ENCODE measurements at regions not wholly inside any gene's neighbourhood (a gene's known extent, or its start where the extent isn't known, plus 50 kb on each side); places are given as distances from the start of the nearest gene placed in this dataset.

DNA sequence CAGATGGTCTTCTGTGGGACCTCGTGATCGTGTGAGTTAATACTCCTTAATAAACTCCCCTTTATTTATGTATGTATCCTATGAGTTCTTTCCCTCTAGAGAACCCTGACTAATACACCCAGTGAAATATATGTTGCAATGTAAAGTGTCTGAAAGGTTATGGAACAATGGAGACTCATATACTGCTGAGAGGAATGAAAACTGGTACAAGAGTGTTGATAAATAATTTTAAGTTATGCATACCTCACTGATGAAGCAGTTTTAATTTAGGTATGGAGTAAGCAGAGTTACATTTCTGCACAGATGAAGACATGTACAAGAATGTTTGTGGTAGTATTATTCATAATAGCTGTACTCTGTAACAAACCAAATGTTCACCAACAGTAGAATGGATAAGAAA lies 438.3 kb downstream of the TAF11L14 start:
- H3K27ac ChIP-seq: no peak overlapping the region
- TF ChIP-seq POLR2AphosphoS5 (IDR thresholded peaks at IDR 0.05; ENCODE audit: insufficient read depth in 1 of 2, low read depth in 1 of 2) (no peak), POLR2A (IDR thresholded peaks at IDR 0.05) (no peak), CTCF (IDR thresholded peaks at IDR 0.05) (no peak)
- no peaks in the 10 kb centered on the region for H3K27me3 ChIP-seq
- no peaks in the 10 kb centered on the region for H3K9me3 ChIP-seq
- no peak overlapping the region for H3K4me3 ChIP-seq
- H3K36me3 ChIP-seq: no peaks in the 10 kb centered on the region
- DNase-seq (ENCODE audit: extremely low spot score in 2 of 2): no peak
- no peaks in the 10 kb centered on the region for H3K4me1 ChIP-seq
- intact Hi-C loops (cut with DNase I): no loop called here

- H3K4me3 ChIP-seq: no peak overlapping the region
- no peak for DNase-seq (ENCODE audit: extremely low spot score in 2 of 2)
- no peaks in the 10 kb centered on the region for H3K9me3 ChIP-seq
- H3K36me3 ChIP-seq: no peaks in the 10 kb centered on the region
- no peaks in the 10 kb centered on the region for H3K4me1 ChIP-seq
- TF ChIP-seq POLR2A (IDR thresholded peaks at IDR 0.05) (no peak), POLR2AphosphoS5 (IDR thresholded peaks at IDR 0.05; ENCODE audit: insufficient read depth in 1 of 2, low read depth in 1 of 2) (no peak), CTCF (IDR thresholded peaks at IDR 0.05) (no peak)
- intact Hi-C loops (cut with DNase I): no loop called here
- no peak overlapping the region for H3K27ac ChIP-seq
- no peaks in the 10 kb centered on the region for H3K27me3 ChIP-seq
Observed at GRCh38 chr5:18074961-18075360, 440.7 kb downstream of the TAF11L14 start.

DNA sequence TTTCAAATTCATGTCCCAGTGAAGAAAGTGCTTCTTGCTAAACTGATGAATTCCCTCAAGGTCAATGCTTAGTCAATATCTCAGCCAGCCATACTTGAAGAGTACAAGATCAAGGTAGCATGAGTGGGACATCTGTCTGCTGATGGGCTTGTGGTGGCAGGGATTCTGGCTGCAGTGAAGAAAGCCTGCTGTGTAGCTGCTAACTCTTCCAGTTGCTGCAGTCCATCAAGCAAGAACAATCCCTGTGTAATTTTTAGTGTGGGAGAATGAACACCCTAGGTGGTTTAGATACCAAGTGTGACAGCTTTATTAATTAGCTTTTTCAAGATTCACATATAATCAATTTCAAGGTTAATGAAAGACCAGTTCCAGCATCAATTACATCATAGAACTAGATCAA lies 443.9 kb downstream of the TAF11L14 start:
- intact Hi-C loops (cut with DNase I): no loop called here

DNA sequence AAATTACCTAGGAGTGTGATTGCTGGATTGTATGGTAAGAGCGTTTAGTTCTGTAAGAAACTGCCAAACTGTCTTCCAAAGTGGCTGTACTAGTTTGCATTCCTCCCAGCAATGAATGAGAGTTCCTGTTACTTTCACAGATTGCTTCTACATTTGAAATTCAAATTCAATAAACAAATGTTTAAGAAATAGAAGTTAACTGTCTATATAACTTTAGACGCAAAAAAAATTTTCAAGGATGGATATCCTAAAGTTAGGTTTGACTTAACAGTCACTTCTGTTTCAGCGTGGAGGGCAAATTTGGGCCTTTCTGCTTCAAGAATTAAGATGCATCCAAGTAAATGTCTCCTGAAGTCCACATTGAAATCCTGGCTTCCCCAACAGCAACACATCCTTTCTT lies 445.6 kb downstream of the TAF11L14 start:
- no peaks in the 10 kb centered on the region for H3K4me1 ChIP-seq
- H3K27ac ChIP-seq: no peak overlapping the region
- H3K36me3 ChIP-seq: no peaks in the 10 kb centered on the region
- no peak for TF ChIP-seq CTCF (IDR thresholded peaks at IDR 0.05)
- no peak for TF ChIP-seq POLR2A (IDR thresholded peaks at IDR 0.05)
- no peak for TF ChIP-seq POLR2AphosphoS5 (IDR thresholded peaks at IDR 0.05; ENCODE audit: insufficient read depth in 1 of 2, low read depth in 1 of 2)
- no peaks in the 10 kb centered on the region for H3K27me3 ChIP-seq
- intact Hi-C loops (cut with DNase I): no loop called here
- H3K4me3 ChIP-seq: no peak overlapping the region
- no peaks in the 10 kb centered on the region for H3K9me3 ChIP-seq
- DNase-seq (ENCODE audit: extremely low spot score in 2 of 2): no peak

More for the DNA sequence above, 443.9 kb downstream of the TAF11L14 start:
- TF ChIP-seq POLR2A (IDR thresholded peaks at IDR 0.05) (no peak), CTCF (IDR thresholded peaks at IDR 0.05) (no peak), POLR2AphosphoS5 (IDR thresholded peaks at IDR 0.05; ENCODE audit: insufficient read depth in 1 of 2, low read depth in 1 of 2) (no peak)
- no peaks in the 10 kb centered on the region for H3K4me1 ChIP-seq
- DNase-seq (ENCODE audit: extremely low spot score in 2 of 2): no peak
- no peaks in the 10 kb centered on the region for H3K36me3 ChIP-seq
- H3K27ac ChIP-seq: no peak overlapping the region
- H3K27me3 ChIP-seq: no peaks in the 10 kb centered on the region
- no peak overlapping the region for H3K4me3 ChIP-seq
- no peaks in the 10 kb centered on the region for H3K9me3 ChIP-seq

- no peak overlapping the region for H3K4me3 ChIP-seq
- intact Hi-C loops (cut with DNase I): no loop called here
- H3K9me3 ChIP-seq: no peaks in the 10 kb centered on the region
- TF ChIP-seq CTCF (IDR thresholded peaks at IDR 0.05) (no peak), POLR2A (IDR thresholded peaks at IDR 0.05) (no peak), POLR2AphosphoS5 (IDR thresholded peaks at IDR 0.05; ENCODE audit: insufficient read depth in 1 of 2, low read depth in 1 of 2) (no peak)
- no peaks in the 10 kb centered on the region for H3K36me3 ChIP-seq
- H3K27ac ChIP-seq: no peak overlapping the region
- no peaks in the 10 kb centered on the region for H3K4me1 ChIP-seq
- H3K27me3 ChIP-seq: no peaks in the 10 kb centered on the region
- no peak for DNase-seq (ENCODE audit: extremely low spot score in 2 of 2)
Observed at GRCh38 chr5:18088020-18088579, 453.8 kb downstream of the TAF11L14 start.

All from vagina (tissue), 2 donors.